ENCODE measurements at regions not wholly inside any gene's neighbourhood (a gene's known extent, or its start where the extent isn't known, plus 50 kb on each side); places are given as distances from the start of the nearest gene placed in this dataset.

- TF ChIP-seq PBX3 (IDR thresholded peaks at IDR 0.05) (no peak), CHD2 (IDR thresholded peaks at IDR 0.05; ENCODE audit: low read length, partially characterized antibody) (no peak), NRF1 (IDR thresholded peaks at IDR 0.05; ENCODE audit: low read depth, low read length) (no peak), USF2 (IDR thresholded peaks at IDR 0.05; ENCODE audit: borderline replicate concordance, low read depth, low read length) (no peak), CTCF (IDR thresholded peaks at IDR 0.05) (no peak)
Observed at GRCh38 chr6:1082285-1082935, 229.5 kb upstream of the FOXQ1 start.

Data from SK-N-SH (cell line).